ENCODE measurements at regions not wholly inside any gene's neighbourhood (a gene's known extent, or its start where the extent isn't known, plus 50 kb on each side); places are given as distances from the start of the nearest gene placed in this dataset.
"Not testable (repeated sequence)": the region's sequence is repeated elsewhere in the genome, so short reads cannot be mapped to it uniquely, and the experiment has no call there.

DNA sequence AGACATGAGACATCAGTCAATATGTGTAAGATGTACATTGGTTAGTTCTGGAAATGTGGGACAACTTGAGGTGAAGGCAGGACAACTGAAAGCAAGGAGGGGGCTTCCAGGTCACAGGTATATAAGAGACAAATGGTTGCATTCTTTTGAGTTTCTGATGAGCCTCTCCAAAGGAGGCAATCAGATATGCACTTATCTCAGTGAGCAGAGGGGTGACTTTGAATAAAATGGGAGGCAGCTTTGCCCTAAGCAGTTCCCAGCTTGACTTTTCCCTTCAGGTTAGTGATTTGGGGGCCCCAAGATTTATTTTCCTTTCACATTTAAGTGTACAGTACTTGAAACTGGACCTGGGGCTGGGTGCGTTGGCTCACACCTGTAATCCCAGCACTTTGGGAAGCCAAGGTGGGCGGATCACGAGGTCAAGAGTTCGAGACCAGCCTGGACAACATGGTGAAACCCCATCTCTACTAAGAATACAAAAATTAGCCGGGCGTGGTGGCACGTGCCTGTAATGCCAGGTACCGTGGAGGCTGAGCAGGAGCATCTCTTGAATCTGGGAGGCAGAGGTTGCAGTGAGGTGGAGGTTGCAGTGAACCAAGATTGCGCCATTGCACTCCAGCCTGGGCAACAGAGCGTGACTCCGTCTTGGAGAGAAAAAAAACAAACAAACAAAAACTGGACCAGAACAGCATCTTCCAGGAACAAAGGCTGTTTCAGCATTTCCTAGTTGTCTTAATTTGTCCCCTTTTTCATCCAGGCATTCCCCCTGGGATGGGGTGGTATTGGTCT lies 130.9 kb upstream of the ZNF746 start:
- not testable (repeated sequence) for DNase-seq

DNA sequence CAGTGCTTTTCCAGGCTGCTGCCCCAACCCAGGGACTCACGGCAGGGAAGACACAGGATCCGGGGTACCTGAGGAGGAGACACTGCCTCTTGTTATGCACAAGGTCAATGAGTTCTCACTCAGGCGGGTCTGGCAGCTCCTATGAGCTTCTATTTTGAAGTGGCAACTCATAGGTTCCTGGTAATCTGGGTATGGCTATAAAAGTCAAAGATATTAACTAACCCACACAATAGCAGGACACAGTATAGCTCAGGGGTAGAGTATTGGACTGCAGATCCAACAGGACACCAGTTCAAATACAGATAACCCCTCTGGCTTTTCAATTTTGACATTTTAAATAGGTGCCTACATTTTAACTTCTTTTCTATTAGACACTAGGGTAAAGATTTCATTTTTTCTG lies 130.3 kb upstream of the ZNF746 start:
- DNase-seq, result no peak

DNA sequence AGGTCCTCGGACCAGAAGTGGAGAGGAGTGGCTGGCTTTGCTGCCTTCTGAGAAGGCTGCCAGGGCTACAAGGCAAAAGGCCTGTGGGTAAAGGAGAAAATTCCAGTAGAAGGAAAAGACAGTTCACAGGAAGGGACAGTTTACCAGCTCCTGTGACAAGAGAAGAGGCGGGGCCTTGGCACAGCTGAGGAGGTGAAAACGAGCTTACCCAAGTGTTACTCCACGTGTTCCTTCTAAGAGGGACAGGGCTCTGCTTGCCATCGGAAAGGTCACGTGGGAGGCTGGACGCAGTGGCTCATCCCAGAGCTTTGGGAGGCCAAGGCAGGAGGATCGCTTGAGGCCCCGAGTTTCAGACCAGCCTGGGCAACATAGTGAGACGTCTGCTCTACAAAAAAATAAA lies 129.4 kb upstream of the ZNF746 start:
- DNase-seq, result no peak

DNA sequence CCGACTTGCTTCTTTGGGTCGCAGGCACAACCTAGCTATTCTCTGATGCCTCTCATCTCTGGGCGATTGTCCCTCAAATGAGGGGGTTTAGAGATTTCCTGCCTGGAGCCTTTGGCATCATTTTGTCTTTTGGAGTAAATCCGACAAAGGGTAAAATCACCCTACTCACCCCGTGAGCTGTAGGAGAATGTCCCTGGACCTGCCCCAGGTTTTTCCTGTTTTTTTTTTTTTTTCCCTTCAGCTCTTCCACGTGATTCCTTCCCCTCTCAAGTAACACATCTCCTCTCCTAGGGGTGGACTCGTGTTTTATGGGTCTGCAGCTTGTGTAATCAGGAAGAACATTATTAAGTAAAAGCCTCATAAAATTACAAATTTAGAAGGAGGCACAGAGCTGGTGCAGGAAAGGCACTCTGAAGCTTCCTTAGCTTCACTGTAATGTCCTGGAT lies 128.4 kb upstream of the ZNF746 start:
- DNase-seq, result no peak

DNA sequence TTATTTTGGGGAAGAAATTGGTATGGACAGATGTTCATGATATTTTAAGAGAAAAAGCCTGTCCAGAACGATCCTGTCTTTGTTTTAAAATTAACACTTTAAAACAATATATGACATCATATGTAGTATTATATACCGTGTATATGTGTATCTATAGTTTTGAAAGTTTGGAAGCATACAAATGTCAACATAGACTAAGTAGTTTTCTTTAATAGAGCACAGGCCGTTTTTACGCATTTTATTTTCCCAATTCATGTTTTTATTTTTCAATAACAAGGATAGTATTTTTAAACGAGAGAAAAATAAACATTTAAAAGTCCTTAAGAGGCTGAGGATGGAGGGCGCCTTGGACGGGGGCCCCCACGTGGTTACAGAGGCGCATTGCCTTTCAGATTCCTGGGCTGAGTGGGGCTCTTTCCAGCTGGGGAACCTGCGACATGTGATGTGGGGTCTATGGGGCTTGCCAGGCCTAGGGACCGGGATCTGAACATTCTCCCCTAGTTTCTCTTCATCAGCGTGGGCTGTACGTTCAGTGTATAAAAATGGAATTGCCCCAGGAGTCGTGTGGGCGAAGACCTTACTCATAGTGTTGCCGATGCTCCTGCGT lies 127.8 kb upstream of the ZNF746 start:
- peak; percentile 64 for DNase-seq

DNA sequence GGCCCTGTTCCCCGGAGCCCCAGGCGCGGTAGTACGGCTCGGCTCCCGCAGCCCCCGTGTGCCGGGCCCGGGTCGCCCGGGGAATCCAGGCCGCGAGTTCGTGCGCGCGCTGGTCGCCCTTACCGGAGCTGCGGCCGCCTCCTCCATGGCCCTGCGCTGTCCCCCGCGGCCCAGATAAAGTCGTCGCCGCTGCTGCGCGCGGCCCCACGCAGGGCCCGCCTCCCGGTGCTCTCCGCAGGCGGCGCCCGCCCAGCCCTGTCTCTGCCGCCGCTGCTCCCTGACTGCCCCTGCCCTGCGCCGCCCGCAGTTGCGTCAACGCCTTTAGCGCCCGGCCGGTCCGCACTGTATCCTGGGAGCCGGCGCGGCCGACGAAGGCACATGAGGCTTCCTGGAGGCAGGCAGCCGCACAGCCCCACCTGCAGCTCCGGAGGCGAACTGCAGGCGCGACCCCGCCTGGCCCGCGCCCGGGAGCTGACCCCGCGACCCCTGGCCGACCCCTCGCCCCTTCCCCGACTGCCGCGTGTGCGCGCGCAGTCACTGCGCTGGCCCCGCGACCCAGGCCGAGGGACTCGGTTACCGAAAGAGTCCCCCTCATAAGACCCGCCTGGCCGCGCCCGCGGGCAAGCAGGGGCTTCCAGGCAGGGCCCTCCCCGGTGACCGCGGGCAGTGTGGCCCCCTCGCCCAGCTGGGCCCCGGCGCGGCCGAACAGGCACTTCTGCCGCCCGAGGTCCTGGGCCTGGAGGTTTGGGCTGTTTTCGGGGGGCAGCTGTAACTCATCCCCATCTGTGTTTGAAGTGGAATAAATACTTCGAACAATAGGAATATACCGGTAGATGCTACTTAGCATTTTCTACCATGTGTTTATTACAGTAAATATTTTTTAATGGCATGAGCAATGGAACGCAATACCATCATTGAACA lies 127.1 kb upstream of the ZNF746 start:
- peak; percentile 92 for DNase-seq

DNA sequence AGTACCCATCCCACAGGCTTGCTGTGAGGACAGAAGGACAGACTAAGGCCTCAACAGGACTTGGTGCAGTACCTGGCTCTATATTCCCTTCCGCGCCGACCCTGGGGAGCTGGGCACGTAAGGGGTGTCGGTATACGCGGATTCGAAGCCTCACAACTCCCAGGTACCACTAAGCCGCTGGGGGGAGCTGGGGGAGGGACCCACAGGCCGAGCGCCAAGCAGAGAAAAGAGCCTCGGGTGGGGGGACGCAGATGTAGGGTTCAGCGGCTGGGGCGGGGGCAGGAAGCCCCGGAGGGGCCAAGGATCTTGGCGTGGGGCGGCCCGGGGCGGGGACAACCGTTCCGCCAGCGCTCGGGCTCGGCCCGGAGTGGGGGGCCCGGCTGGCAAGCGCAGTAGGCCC lies 126.4 kb upstream of the ZNF746 start:
- DNase-seq, result peak; percentile 59

DNA sequence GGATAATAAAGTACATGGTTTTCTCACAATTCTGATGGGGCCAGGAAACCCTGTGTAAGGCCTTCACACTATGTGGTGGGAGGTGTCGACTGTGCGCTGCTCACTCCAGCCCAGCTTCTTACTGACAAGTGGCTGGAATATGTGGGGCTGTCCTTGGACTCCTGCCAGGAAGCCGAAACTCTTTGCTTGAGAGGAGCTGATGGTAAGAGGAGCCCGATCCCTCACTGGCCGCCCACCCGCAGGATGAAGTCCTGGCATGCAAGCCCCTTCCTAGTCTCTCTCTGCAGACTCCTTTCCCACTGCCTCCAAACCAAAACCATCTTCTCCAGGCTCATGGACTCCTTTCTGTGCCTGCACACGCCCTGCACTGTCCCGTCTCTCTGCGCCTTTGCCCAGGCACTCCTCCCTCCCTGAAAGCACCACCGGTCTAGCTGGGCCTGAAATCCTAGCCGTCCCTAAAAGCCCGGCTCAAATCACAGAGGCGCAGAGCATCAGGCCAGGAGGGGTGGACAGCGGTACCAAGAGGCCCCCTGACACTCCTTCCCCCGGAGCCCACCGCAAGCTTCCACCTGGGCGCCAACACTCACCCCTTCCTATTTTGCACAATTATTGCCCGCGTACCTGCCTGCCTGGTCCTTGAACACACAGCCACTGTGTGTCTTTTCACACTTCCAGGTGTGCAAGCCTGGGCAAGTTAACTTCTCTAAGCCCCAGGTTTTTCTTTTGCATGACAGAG lies 125.8 kb upstream of the ZNF746 start:
- not testable (repeated sequence) for DNase-seq

DNA sequence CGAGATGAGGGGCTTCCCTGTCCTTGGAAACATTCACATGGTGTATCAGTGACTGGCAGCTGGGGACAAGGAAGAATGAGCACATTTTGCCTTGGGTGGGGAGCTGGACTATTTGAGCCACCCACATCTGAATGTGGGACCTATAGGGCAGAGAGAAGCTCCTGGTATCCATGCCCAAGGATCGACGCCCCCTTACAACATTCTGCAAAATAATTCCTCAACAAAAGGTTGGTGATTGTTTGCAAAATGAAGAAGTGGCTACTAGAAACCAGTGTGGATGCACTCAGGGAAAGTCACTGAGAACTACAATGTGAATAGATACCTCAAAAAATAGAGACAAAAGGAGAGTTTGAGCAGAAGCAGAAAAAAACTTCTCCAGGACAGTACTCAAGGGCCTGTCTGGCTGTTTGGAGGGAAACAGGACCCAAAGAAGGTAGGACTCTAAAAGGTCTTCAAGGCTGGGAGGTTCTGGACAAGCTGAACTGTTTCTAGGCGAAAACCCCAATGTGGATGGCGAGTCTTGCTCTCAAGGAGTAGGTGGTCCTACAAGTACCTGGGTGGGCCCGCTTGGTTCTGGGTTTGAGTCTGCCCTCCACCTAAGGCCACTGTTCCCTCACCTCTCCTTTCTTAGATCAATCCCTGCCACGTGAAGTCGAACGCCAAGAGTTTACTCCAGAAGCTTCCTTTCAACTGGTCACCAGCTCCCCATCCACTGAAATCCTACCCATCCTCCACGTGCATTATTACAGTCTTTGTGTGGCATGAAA lies 125.0 kb upstream of the ZNF746 start:
- no peak for DNase-seq

DNA sequence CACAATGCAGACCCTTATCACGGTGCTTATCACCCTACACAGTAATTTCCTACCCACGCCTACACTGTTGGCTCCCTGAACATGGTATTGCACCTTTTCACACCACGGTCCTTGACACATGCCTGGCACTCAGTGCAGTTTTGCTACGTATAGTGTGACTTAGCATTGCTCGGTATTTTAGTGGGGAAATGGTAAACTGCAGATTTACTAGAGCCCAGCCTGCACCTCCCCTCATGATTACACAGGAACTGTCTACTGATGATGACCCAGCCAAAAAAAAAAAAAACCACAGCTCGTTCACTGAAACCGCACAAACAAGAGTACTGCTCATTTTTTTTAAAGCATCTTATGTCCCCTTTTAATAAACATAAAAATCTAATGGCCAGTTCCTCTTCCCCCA lies 124.2 kb upstream of the ZNF746 start:
- peak; percentile 15 for DNase-seq

DNA sequence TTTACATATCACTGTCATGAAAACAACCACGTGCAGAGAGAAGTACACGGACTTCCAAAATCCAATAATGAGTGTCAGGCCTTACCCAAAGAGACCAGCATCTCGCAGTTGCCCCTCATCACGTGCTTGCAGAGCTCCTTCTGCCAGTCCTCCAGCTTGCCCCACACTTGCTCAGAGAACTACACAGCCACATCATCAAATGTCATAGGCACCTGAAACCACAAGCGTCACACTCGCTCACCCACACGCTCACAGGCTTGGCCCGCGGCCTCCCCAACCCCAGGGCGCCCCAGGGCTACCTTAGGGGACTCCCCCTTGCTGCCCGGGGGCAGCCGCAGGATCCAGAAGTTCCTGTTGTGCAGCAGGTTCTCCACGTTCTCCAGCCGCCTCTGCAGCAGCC lies 123.4 kb upstream of the ZNF746 start:
- peak; percentile 35 for DNase-seq

DNA sequence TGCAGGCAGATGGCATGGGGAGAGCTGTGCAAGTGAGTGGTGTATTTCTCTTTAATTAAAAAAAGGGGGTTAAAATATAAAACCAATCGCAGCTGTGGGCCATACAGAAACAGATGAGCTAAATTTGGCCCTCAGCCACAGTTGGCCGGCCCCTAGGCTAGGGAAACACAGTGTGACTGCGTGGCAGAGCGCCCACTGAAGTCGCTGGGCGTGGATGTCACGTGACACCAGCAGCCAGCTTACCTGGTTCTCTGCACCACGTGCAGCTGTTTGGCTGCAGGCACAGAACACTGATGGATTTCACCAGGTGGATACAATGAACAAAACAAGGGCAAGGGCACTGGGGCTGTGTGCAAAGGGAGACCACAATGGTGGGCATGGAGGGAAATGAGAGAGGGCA lies 119.3 kb upstream of the ZNF746 start:
- DNase-seq, result no peak

DNA sequence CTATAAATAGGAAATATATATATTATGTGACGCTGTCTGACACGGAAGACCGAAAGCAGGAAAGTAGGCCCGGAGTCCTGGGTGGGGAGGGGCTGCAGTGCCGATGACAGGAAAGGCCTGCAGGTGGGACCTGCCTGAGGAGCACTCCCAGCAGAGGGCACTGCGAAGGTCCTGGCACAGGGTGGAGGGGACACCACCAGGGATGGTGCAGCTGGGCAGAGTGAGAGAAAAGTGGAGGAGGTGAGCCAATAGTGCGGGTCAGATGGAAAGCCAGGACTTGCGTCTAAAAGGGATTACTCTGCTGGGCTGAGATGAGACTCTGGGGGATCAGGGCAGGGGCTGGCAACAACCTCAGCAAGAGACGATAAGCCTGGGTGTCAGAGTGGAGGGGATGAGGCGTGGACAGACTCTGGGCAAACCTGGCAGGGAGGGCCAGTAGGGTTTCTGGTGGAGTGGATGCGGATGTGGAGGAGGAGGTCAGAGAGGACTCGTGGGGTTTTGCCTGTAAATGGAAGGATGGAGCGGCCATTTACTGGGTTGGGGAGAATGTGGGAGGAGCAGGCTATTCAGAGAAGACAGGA lies 118.2 kb upstream of the ZNF746 start:
- DNase-seq, result no peak

DNA sequence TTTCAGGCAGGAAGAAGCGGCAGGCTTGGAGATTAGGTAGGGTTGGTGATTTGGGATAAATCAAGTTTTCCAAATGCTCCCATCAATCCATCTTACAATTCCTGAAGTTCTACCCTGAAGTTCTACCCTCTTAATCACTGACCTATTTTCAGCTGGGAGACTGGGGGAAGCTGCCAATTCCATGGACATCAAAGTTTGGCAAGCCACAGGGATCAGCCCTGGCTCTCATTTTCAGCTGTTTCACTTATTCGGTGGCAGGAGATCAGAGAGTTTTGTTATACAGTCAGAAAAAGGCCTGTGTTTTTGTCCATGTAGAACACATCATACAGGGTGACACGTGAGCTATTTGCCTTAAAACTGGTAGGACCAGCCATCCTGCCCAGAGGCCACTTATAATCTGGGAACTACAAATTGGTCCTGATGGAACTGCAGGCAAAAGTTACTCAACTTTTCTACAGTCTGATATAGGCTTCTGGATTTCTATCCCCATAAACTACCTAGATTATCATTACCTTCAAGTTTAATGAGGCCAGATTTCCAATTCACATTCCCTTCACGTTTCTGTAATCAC lies 112.9 kb upstream of the ZNF746 start:
- no peak for DNase-seq

DNA sequence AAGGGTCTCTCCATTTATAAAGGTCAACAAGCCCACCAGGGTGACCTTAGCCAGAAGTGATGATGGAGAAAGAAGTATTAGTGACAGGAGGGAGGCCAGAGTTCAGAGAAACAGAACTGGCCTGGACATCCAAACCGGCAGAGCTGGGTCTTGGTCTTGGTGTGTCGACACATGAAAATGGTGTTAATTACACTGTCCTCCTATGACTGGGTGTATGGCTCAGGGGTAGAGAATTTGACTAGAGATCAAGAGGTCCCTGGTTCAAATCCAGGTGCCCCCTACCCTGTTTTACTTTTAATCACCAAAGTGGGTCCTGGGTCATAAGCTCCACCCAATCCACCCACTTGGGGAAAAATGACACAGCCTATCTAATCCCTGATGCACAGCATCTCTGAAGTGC lies 110.6 kb upstream of the ZNF746 start:
- DNase-seq, result no peak

DNA sequence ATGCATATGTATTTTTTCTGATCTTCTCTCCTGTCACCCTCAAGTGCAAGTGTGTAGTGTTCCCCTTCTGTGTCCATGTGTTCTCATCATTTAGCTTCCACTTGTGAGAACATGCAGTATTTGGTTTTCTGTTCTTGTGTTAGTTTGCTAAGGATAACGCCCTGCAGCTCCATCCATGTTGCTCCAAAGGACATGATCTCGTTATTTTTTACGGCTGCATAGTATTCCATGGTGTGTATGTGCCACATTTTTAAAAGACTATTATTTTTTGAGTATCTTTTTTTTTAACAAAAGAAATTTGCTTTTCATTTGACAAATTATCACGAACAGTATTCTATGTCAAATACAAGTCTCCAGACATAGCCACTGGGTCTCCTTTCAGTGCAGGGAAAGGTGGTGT lies 110.1 kb upstream of the ZNF746 start:
- no peak for DNase-seq

DNA sequence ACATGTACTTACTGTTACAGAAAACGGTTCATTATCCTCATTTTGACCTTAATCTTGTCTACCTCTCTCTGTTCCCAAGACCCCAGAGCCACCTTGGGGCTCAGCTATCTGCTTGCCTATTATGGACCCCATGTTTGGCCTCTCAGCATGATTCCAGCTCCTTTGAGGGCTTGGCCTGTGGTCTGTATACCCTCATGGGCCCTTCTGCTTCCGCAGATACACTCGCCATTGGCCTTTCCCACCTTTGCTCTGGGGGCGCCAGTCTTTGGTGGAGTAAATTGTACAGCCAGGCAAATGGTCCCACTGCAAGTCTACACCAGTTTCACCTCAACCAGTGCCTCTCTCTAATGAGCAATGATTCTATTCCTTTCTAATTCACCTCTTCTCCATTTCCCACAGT lies 109.2 kb upstream of the ZNF746 start:
- DNase-seq, result no peak

DNA sequence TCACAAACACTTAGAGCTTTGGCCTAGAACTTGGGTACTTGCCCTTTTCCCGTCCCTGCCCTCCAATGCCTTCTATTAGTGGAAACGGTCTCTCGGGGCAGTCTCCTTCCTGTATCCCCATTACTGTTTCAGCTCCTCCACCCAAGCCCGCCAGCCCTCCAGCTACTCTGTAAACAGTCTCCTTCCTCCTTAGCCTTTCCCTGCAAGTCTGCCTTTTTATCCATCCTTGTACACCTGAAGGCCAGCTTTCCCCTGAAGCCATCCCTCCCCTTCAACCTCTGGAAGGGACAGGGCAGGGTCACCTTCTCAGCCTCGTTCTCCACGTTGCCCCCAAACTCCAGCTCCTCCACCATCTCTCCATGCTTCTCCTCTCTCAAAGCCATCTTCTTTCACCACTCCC lies 108.1 kb upstream of the ZNF746 start:
- no peak for DNase-seq

DNA sequence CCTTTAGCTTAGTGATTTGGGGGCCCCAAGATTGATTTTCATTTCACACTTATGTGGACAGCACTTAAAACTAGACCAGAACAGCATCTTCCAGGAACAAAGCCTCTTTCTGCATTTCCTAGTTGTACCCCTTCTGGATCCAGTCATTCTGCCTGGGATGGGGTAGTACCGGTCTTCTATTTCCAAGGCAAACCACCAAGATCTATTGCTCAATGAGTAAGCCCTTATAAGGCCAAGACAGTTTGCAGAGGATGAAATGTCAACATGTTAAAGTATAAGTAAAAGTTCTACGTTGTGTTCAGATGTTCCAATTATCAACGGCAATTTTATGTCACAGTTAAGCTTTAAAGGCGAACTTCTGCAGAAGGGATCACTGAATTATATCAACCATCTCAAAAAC lies 106.9 kb upstream of the ZNF746 start:
- DNase-seq, result no peak

DNA sequence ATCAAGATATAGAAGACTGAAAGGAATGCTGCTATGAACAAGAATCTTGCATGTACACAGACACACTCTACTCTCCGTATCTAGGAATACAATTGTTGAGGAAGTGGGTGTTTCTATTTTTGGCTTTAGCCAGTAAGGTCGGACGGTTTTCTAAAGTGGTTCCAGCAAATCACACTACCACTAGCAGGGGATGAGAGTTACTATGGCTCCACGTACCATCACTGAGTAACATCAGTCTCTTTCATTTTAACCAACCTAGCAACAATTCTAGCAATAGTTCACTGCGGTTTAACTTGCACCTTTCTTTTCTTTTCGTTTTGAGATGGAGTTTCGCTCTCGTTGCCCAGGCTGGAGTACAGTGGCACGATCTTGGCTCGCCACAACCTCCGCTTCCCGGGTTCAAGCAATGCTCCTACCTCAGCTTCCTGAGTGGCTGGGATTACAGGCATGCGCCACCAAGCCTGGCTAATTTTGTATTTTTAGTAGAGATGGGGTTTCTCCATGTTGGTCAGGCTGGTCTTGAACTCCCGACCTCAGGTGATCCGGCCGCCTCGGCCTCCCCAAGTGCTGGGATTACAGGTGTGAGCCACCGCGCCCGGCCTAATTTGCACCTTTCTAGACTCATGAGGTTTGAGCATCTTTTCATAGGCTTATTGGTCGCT lies 103.2 kb upstream of the ZNF746 start:
- DNase-seq, result peak; percentile 14

Data from CD4-positive, alpha-beta T cell treated with Interleukin-6 for 4 hours (primary cell).